K562 (cell line): ENCODE measurements at regions not wholly inside any gene's neighbourhood (a gene's known extent, or its start where the extent isn't known, plus 50 kb on each side); places are given as distances from the start of the nearest gene placed in this dataset.

ENCODE experiments used
- ATAC-seq: fragments of 200-7000 bp; cut with Tn5 transposase; 3 replicates; pipeline ENCODE4 v1.9.1; 2020; ENCODE audit warnings: moderate library complexity
- BruUV-seq: library from RNA; stranded (reverse); fragments of 400-500 nt; replicated peaks from 2 replicates; lab custom pipeline; 2021; lab: Mats Ljungman, UMichigan
- CTCF ChIA-PET: fragments of 300-600 bp; formaldehyde crosslinking; extraction: SDS; loops from one replicate; lab custom pipeline; 2021; ENCODE audit warnings: low intra/inter-chr PET ratio; lab: Yijun Ruan, JAX
- POLR2A ChIA-PET: fragments of 300-600, 350-650 bp; sonication (Branson Sonifier 250); formaldehyde crosslinking; extraction: SDS; loops from one replicate; lab custom pipeline; 2021; ENCODE audit warnings: antibody characterized with exemption, inconsistent platforms; lab: Yijun Ruan, JAX
- DNase-seq, 4 experiments: peaks; one replicate each; pipeline versions ENCODE4 v3.0.0 to v3.0.0-alpha.2; 2011 to 2018; ENCODE audit warnings: low spot score in 3 of 4, mixed read lengths in 3 of 4; ENCODE audit errors: extremely low read depth in 1 of 4
- FAIRE-seq: peaks from 2 replicates; lab custom pipeline; 2011; peaks lifted over from hg19 to GRCh38; lab: Jason Lieb, UNC
- H2AFZ ChIP-seq: 2 replicates; pipeline ENCODE4 v1.6.0; 2011; ENCODE audit warnings: low read depth, low read length, control low read depth, inconsistent platforms
- H3K27ac ChIP-seq: fragments of 200-600 bp; 3 replicates; pipeline ENCODE4 v1.8.0; 2011; ENCODE audit warnings: low read depth, mild to moderate bottlenecking, control low read depth, inconsistent platforms, low read length, moderate library complexity, mixed read lengths; ENCODE audit errors: extremely low read depth
- H3K27me3 ChIP-seq, 2 experiments: fragments of 300-600 bp in 1 of 2; 2 replicates in 1 of 2; 3 replicates in 1 of 2; pipeline versions ENCODE4 v1.6.0 to v1.8.0; 2011; ENCODE audit warnings: inconsistent platforms in 2 of 2, low read length in 2 of 2, mild to moderate bottlenecking in 1 of 2, mixed read lengths in 1 of 2, moderate library complexity in 1 of 2; ENCODE audit not compliant: control insufficient read depth in 2 of 2, insufficient read depth in 2 of 2
- H3K36me3 ChIP-seq: fragments of 300-600 bp; 3 replicates; pipeline ENCODE4 v1.8.0; 2011; ENCODE audit warnings: mild to moderate bottlenecking, low read length, inconsistent platforms; ENCODE audit not compliant: control insufficient read depth, insufficient read depth
- H3K4me1 ChIP-seq, 2 experiments: fragments of 200-600 bp in 1 of 2; replicated peaks in 1 of 2; 2 replicates in 1 of 2; 3 replicates in 1 of 2; pipeline versions ENCODE4 v1.5.1 to v1.8.0; 2011; ENCODE audit warnings: inconsistent platforms in 2 of 2, low read length in 2 of 2, mild to moderate bottlenecking in 1 of 2, mixed read lengths in 1 of 2, moderate library complexity in 1 of 2; ENCODE audit not compliant: control insufficient read depth in 2 of 2, insufficient read depth in 2 of 2
- H3K4me2 ChIP-seq: 2 replicates; pipeline ENCODE4 v1.6.1; 2011; ENCODE audit warnings: low read length, control low read depth, inconsistent platforms, mixed read lengths; ENCODE audit not compliant: insufficient read depth
- H3K4me3 ChIP-seq: fragments of 200-600 bp; sonication (generic), shearing (Covaris generic); 2 replicates; pipeline ENCODE4 v1.5.1; 2016; ENCODE audit warnings: control low read depth, inconsistent platforms
- H3K79me2 ChIP-seq: fragments of 200-600 bp; 3 replicates; pipeline ENCODE4 v1.8.0; 2011; ENCODE audit warnings: low read length, inconsistent platforms; ENCODE audit not compliant: control insufficient read depth, insufficient read depth
- H3K9ac ChIP-seq, 2 experiments: 2 replicates each; pipeline versions ENCODE4 v1.6.0 to v1.6.1; 2011; ENCODE audit warnings: low read depth in 2 of 2, low read length in 2 of 2, control low read depth in 1 of 2, inconsistent platforms in 1 of 2, mild to moderate bottlenecking in 1 of 2, mixed read lengths in 1 of 2; ENCODE audit not compliant: insufficient read depth in 1 of 2
- H3K9me1 ChIP-seq: one replicate; pipeline ENCODE4 v1.6.0; 2011; ENCODE audit warnings: inconsistent platforms, mild to moderate bottlenecking, low read length, moderate library complexity; ENCODE audit not compliant: control insufficient read depth, insufficient read depth
- H3K9me3 ChIP-seq: replicated peaks from 2 replicates; pipeline ENCODE4 v1.5.1; 2011; ENCODE audit warnings: low read depth, low read length, inconsistent platforms; ENCODE audit not compliant: control insufficient read depth, insufficient read depth
- H4K20me1 ChIP-seq: replicated peaks from 2 replicates; pipeline ENCODE4 v1.6.1; 2011; ENCODE audit warnings: low read length, inconsistent platforms, mixed read lengths; ENCODE audit not compliant: control insufficient read depth, insufficient read depth
- CEBPB ChIP-seq: fragments of 450-650 bp; IDR thresholded peaks from 2 replicates; pipeline ENCODE4 v1.6.1; 2016; ENCODE audit warnings: missing genetic modification characterization, missing compliant biosample characterization
- HEY1 ChIP-seq: fragments of 250-450 bp; sonication (Bioruptor Pico); IDR thresholded peaks from 2 replicates; pipeline ENCODE4 v1.5.0; 2020; ENCODE audit warnings: mild to moderate bottlenecking, moderate library complexity, borderline replicate concordance
- NFYB ChIP-seq: IDR thresholded peaks from 2 replicates; pipeline ENCODE4 v1.6.1; 2011; ENCODE audit warnings: mild to moderate bottlenecking, moderate library complexity; ENCODE audit not compliant: insufficient read length; ENCODE audit errors: extremely low read depth
- TAF1 ChIP-seq: IDR thresholded peaks from 2 replicates; pipeline ENCODE4 v1.6.1; 2011; ENCODE audit warnings: mild to moderate bottlenecking, low read length, moderate library complexity; ENCODE audit not compliant: insufficient read depth, control insufficient read depth, severe bottlenecking; ENCODE audit errors: extremely low read depth
- TAF7 ChIP-seq: fragments of 450-650 bp; IDR thresholded peaks from 2 replicates; pipeline ENCODE4 v1.6.1; 2016; ENCODE audit warnings: missing genetic modification characterization, missing compliant biosample characterization
- ZBTB7A ChIP-seq: IDR thresholded peaks from 2 replicates; pipeline ENCODE4 v1.6.1; 2011; ENCODE audit warnings: low read depth, mild to moderate bottlenecking, low read length, moderate library complexity, borderline replicate concordance; ENCODE audit not compliant: control insufficient read depth
- ZNF282 ChIP-seq: sonication (generic); formaldehyde crosslinking; IDR thresholded peaks from 2 replicates; pipeline ENCODE4 v1.8.1; 2023; ENCODE audit warnings: missing genetic modification reagents
- WGBS: fragments of 100-300 bp; shearing (Covaris generic); methylation state at CpG from one replicate; pipeline ENCODE4 v1.1.6; 2016; ENCODE audit warnings: low coverage, mixed read lengths; ENCODE audit not compliant: insufficient coverage; ENCODE audit errors: missing lambda C conversion rate; 5-methylcytosine and 5-hydroxymethylcytosine counted together
- in situ Hi-C: fragments of 300-500 bp; cut with MboI; formaldehyde crosslinking; loops from 4 replicates; pipeline ENCODE4 v1.15.0; 2018; ENCODE audit warnings: inconsistent platforms, mixed read lengths
- intact Hi-C: fragments of 100-400 bp; cut with micrococcal nuclease; formaldehyde crosslinking; loops from 2 replicates; pipeline ENCODE4 v1.14.2; 2022
- TF ChIP-seq, protein P1 (sequence below), 2 experiments: IDR thresholded peaks in 1 of 2; conservative IDR thresholded peaks in 1 of 2; 2 replicates each; pipeline ENCODE4 v1.6.1; 2016; ENCODE audit warnings: low read depth in 2 of 2, mild to moderate bottlenecking in 1 of 2, missing compliant biosample characterization in 1 of 2, missing genetic modification characterization in 1 of 2, moderate library complexity in 1 of 2
- TF ChIP-seq, protein P2 (sequence below): sonication (generic); formaldehyde crosslinking; IDR thresholded peaks from 2 replicates; pipeline ENCODE4 v1.8.0; 2023; ENCODE audit warnings: mild to moderate bottlenecking, missing genetic modification reagents

DNA sequence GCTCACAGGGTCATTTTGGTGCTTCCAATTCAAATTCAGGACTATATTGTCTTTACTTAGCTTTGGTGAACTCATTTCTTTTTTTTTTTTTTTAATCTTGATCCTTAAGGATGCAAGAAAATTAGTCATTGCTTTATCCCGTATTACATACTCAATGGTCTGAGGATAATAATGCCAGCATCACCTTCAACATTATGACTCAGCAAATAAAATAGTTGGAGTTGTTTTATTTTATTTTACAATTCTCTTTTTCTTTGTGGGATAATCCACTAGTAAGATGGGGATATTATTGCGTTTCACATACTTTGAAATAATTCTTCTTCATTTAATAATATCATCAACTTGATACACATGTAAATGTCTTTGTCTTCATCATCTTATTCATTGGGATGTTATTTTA is 954.9 kb upstream of the GYPC start:
- Histone ChIP-seq H3K9ac (no peak overlapping the region), H3K27me3 (no peaks in the 10 kb centered on the region), H3K27ac (no peak overlapping the region), H3K9me3 (no peaks in the 10 kb centered on the region), H4K20me1 (no peaks in the 10 kb centered on the region), H3K4me2 (no peak overlapping the region), H3K79me2 (no peaks in the 10 kb centered on the region), H3K36me3 (no peaks in the 10 kb centered on the region), H3K4me1 (no peaks in the 10 kb centered on the region), H3K4me3 (no peak overlapping the region), H3K9me1 (no peaks in the 10 kb centered on the region), H2AFZ (no peak overlapping the region)
- POLR2A ChIA-PET: no interaction called here
- TF ChIP-seq TAF7: no peak
- TF ChIP-seq, protein P1, sequence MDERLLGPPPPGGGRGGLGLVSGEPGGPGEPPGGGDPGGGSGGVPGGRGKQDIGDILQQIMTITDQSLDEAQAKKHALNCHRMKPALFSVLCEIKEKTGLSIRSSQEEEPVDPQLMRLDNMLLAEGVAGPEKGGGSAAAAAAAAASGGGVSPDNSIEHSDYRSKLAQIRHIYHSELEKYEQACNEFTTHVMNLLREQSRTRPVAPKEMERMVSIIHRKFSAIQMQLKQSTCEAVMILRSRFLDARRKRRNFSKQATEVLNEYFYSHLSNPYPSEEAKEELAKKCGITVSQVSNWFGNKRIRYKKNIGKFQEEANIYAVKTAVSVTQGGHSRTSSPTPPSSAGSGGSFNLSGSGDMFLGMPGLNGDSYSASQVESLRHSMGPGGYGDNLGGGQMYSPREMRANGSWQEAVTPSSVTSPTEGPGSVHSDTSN (CRISPR knock-in tag; IDR thresholded peaks at IDR 0.05; ENCODE audit: low read depth): no peak
- TF ChIP-seq, protein P1 (tag; conservative IDR thresholded peaks at IDR 0.05; ENCODE audit: low read depth): no peak
- in situ Hi-C loops: no loop called here
- no peak for FAIRE-seq
- 0% methylated on average over 2 of the region's 2 CpGs for whole genome bisulfite sequencing
- ATAC-seq: no peak
- CTCF ChIA-PET: no interaction called here
- BruUV-seq: no TSS peak
- DNase-seq: peak in 2 of 4 experiments; percentile 0 to 1
- intact Hi-C loops: no loop called here

DNA sequence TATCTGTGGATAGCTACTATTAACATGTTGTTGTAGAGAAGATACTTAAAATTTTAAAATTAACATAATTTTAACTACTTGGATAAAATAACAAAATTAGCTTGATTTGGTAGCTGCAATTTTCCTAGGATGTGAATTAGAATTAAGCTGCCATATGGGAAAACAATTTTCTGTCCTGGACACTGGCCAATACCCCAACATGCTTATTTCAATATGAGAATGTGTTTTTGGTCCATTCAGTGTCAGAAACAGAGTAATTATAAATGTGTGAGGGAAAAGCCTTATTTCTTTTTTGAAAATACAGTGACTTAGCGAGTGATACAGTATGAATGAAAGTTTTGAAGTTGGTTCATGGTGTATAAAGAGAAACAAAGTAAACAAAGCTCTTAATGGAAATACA is 948.3 kb upstream of the GYPC start:
- WGBS: 0% methylated on average over 1 of the region's 1 CpG
- Histone ChIP-seq H3K9me3 (no peaks in the 10 kb centered on the region), H3K4me3 (no peak overlapping the region), H3K9ac (no peak overlapping the region), H2AFZ (no peak overlapping the region), H3K4me2 (no peak overlapping the region), H3K79me2 (no peaks in the 10 kb centered on the region), H3K36me3 (no peaks in the 10 kb centered on the region), H3K27me3 (no peaks in the 10 kb centered on the region), H3K27ac (no peak overlapping the region), H4K20me1 (no peaks in the 10 kb centered on the region), H3K4me1 (no peaks in the 10 kb centered on the region), H3K9me1 (no peaks in the 10 kb centered on the region)
- POLR2A ChIA-PET: no interaction called here
- intact Hi-C loops: no loop called here
- DNase-seq: no peak
- ATAC-seq: no peak
- CTCF ChIA-PET: no interaction called here
- no peak for FAIRE-seq
- no TSS peak for BruUV-seq
- in situ Hi-C loops: no loop called here
- no peak for TF ChIP-seq CEBPB (tag)
- no peak for TF ChIP-seq ZBTB7A
- no peak for TF ChIP-seq HEY1 (CRISPR knock-in tag)
- TF ChIP-seq NFYB: no peak
- TF ChIP-seq, protein P2, sequence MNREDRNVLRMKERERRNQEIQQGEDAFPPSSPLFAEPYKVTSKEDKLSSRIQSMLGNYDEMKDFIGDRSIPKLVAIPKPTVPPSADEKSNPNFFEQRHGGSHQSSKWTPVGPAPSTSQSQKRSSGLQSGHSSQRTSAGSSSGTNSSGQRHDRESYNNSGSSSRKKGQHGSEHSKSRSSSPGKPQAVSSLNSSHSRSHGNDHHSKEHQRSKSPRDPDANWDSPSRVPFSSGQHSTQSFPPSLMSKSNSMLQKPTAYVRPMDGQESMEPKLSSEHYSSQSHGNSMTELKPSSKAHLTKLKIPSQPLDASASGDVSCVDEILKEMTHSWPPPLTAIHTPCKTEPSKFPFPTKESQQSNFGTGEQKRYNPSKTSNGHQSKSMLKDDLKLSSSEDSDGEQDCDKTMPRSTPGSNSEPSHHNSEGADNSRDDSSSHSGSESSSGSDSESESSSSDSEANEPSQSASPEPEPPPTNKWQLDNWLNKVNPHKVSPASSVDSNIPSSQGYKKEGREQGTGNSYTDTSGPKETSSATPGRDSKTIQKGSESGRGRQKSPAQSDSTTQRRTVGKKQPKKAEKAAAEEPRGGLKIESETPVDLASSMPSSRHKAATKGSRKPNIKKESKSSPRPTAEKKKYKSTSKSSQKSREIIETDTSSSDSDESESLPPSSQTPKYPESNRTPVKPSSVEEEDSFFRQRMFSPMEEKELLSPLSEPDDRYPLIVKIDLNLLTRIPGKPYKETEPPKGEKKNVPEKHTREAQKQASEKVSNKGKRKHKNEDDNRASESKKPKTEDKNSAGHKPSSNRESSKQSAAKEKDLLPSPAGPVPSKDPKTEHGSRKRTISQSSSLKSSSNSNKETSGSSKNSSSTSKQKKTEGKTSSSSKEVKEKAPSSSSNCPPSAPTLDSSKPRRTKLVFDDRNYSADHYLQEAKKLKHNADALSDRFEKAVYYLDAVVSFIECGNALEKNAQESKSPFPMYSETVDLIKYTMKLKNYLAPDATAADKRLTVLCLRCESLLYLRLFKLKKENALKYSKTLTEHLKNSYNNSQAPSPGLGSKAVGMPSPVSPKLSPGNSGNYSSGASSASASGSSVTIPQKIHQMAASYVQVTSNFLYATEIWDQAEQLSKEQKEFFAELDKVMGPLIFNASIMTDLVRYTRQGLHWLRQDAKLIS (CRISPR knock-in tag): no peak
- TF ChIP-seq ZNF282 (CRISPR knock-in tag): no peak
- no peak for TF ChIP-seq TAF1
